Duodenal mucosa (tissue), 2 donors: ENCODE measurements at regions not wholly inside any gene's neighbourhood (a gene's known extent, or its start where the extent isn't known, plus 50 kb on each side); places are given as distances from the start of the nearest gene placed in this dataset.

Source experiments
- H3K27ac ChIP-seq: one replicate; pipeline ENCODE4 v1.7.0; 2013; ENCODE audit warnings: low read depth, low read length
- H3K27me3 ChIP-seq, 2 donors: one replicate each; pipeline ENCODE4 v1.7.0; 2013; ENCODE audit warnings: low read length in 2 of 2, control low read depth in 1 of 2; ENCODE audit not compliant: insufficient read depth in 2 of 2, control insufficient read depth in 1 of 2
- H3K36me3 ChIP-seq, 2 donors: one replicate each; pipeline ENCODE4 v1.7.0; 2013; ENCODE audit warnings: low read length in 2 of 2, control low read depth in 1 of 2; ENCODE audit not compliant: insufficient read depth in 2 of 2, control insufficient read depth in 1 of 2
- H3K4me1 ChIP-seq, 2 donors: one replicate each; pipeline ENCODE4 v1.7.0; 2013; ENCODE audit warnings: low read length in 2 of 2, control low read depth in 1 of 2; ENCODE audit not compliant: insufficient read depth in 2 of 2, control insufficient read depth in 1 of 2
- H3K4me3 ChIP-seq, 2 donors: one replicate each; pipeline ENCODE4 v1.7.0; 2013; ENCODE audit warnings: low read length in 2 of 2, low read depth in 1 of 2
- H3K9ac ChIP-seq, 2 donors: one replicate each; pipeline ENCODE4 v1.7.0; 2013; ENCODE audit warnings: low read length in 2 of 2, low read depth in 1 of 2
- H3K9me3 ChIP-seq, 2 donors: one replicate each; pipeline ENCODE4 v1.7.0; 2013; ENCODE audit warnings: low read length in 2 of 2, control low read depth in 1 of 2; ENCODE audit not compliant: control insufficient read depth in 1 of 2

GRCh38 chr3:77780278-77780996 lies 740.5 kb downstream of the ROBO2 start:
- Histone ChIP-seq H3K27ac (no peak overlapping the region), H3K27me3 (no peaks in the 10 kb centered on the region), H3K9me3 (no peaks in the 10 kb centered on the region), H3K4me3 (no peak overlapping the region), H3K36me3 (no peaks in the 10 kb centered on the region), H3K9ac (no peak overlapping the region), H3K4me1 (no peaks in the 10 kb centered on the region)

DNA sequence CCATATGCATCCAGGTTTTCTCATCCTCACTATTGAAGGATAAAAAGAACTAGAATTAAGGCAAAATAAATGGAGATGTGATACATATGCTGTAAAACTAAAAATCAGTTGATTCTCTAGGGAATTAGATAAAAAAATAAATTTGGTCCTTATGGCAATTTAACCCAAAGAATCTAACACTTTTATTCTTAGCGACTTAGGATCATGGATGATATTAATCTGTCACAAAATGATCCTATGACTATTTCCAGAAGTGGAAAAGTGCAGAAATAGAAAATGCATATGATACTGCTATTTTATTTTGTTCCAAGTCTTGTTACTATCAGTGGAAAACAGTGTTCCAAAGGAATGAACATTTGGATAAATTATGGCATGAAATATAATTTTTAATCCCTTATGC lies 746.3 kb downstream of the ROBO2 start:
- Histone ChIP-seq H3K9me3 (no peaks in the 10 kb centered on the region), H3K9ac (no peak overlapping the region), H3K27ac (no peak overlapping the region), H3K36me3 (no peaks in the 10 kb centered on the region), H3K4me3 (no peak overlapping the region), H3K4me1 (no peaks in the 10 kb centered on the region), H3K27me3 (no peaks in the 10 kb centered on the region)

- Histone ChIP-seq H3K36me3 (no peaks in the 10 kb centered on the region), H3K4me1 (no peaks in the 10 kb centered on the region), H3K4me3 (no peak overlapping the region), H3K27ac (no peak overlapping the region), H3K9me3 (no peaks in the 10 kb centered on the region), H3K9ac (no peak overlapping the region), H3K27me3 (no peaks in the 10 kb centered on the region)
Measured at GRCh38 chr3:77795013-77795412, 755.1 kb downstream of the ROBO2 start.

GRCh38 chr3:77799278-77799677 lies 759.4 kb downstream of the ROBO2 start:
- no peaks in the 10 kb centered on the region for H3K27me3 ChIP-seq
- no peak overlapping the region for H3K27ac ChIP-seq
- H3K9ac ChIP-seq, result no peak overlapping the region
- no peaks in the 10 kb centered on the region for H3K36me3 ChIP-seq
- no peaks in the 10 kb centered on the region for H3K4me1 ChIP-seq
- no peak overlapping the region for H3K4me3 ChIP-seq
- no peaks in the 10 kb centered on the region for H3K9me3 ChIP-seq

DNA sequence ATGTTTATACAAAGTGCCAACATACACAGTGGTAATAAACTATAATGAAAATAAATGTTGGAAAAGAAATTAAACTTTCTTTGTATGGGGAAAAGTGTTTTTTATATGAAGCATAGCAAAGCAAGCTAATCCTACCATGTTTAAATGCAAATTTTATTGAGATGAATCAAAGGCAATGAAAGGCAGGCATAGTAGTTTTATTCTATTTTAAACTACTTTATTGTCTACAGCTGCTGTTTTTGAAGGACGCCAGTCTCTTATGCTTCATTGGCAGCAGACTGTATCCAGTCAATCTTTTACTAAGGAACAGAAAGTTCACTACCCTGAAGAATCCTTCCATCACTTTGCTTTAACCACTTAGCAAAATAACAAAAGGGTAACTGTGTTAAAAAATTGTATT lies 761.0 kb downstream of the ROBO2 start:
- Histone ChIP-seq H3K27ac (no peak overlapping the region), H3K4me1 (no peaks in the 10 kb centered on the region), H3K9me3 (no peaks in the 10 kb centered on the region), H3K27me3 (no peaks in the 10 kb centered on the region), H3K4me3 (no peak overlapping the region), H3K9ac (no peak overlapping the region), H3K36me3 (no peaks in the 10 kb centered on the region)

GRCh38 chr3:77807312-77807711 lies 767.4 kb downstream of the ROBO2 start:
- Histone ChIP-seq H3K9me3 (no peaks in the 10 kb centered on the region), H3K4me1 (no peaks in the 10 kb centered on the region), H3K27me3 (no peaks in the 10 kb centered on the region), H3K9ac (no peak overlapping the region), H3K27ac (no peak overlapping the region), H3K4me3 (no peak overlapping the region), H3K36me3 (no peaks in the 10 kb centered on the region)

- H3K4me3 ChIP-seq, result no peak overlapping the region
- H3K27ac ChIP-seq, result no peak overlapping the region
- no peaks in the 10 kb centered on the region for H3K36me3 ChIP-seq
- no peaks in the 10 kb centered on the region for H3K4me1 ChIP-seq
- H3K27me3 ChIP-seq, result no peaks in the 10 kb centered on the region
- no peaks in the 10 kb centered on the region for H3K9me3 ChIP-seq
- no peak overlapping the region for H3K9ac ChIP-seq
Measured at GRCh38 chr3:77814845-77815244, 774.9 kb downstream of the ROBO2 start.

DNA sequence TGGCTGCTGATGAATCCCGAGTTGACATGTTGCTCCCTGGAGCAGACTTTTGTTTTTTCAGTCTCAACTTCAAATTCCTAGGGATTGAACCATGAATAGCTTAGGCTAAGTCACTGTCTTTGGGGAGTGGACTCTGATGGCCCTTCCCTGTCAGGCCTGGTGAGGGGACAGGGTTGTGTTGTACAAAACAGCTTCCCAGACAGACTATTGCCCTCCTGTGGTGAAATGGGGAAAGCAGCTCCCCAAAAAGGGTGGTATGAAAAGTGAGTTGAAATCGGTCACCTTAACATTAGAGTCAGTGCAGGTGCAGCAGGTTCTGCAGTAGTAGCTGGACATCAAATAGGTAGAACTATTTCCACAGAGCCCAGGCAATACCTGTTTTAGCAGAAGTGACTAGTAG lies 775.6 kb downstream of the ROBO2 start:
- H3K27me3 ChIP-seq, result no peaks in the 10 kb centered on the region
- no peak overlapping the region for H3K27ac ChIP-seq
- H3K36me3 ChIP-seq, result no peaks in the 10 kb centered on the region
- no peaks in the 10 kb centered on the region for H3K4me1 ChIP-seq
- H3K4me3 ChIP-seq, result no peak overlapping the region
- no peaks in the 10 kb centered on the region for H3K9me3 ChIP-seq
- H3K9ac ChIP-seq, result no peak overlapping the region

DNA sequence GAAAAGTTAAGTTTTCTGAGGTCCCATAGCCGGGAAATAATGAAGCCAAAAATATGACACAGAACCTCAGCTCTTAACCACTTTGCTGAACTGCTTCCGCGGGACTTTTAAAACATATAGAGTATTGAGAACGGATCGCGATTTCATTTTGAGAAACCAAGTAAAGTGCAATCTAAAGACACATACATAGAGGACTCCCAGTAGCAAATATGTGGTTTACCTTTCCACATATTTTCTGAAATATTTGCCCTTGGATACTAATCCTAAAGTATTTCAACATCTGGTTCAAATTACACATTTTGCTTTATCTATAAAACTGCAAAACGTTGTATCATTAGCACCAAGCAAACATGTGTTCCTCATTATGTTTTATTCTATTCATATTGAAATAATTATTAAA lies 776.5 kb downstream of the ROBO2 start:
- no peaks in the 10 kb centered on the region for H3K9me3 ChIP-seq
- no peaks in the 10 kb centered on the region for H3K4me1 ChIP-seq
- H3K9ac ChIP-seq, result no peak overlapping the region
- no peaks in the 10 kb centered on the region for H3K36me3 ChIP-seq
- no peaks in the 10 kb centered on the region for H3K27me3 ChIP-seq
- no peak overlapping the region for H3K4me3 ChIP-seq
- no peak overlapping the region for H3K27ac ChIP-seq

- H3K9me3 ChIP-seq, result no peaks in the 10 kb centered on the region
- no peak overlapping the region for H3K27ac ChIP-seq
- H3K9ac ChIP-seq, result no peak overlapping the region
- no peaks in the 10 kb centered on the region for H3K4me1 ChIP-seq
- H3K27me3 ChIP-seq, result no peaks in the 10 kb centered on the region
- H3K36me3 ChIP-seq, result no peaks in the 10 kb centered on the region
- no peak overlapping the region for H3K4me3 ChIP-seq
Measured at GRCh38 chr3:77825001-77825827, 785.3 kb downstream of the ROBO2 start.
